ENCODE measurements at regions not wholly inside any gene's neighbourhood (a gene's known extent, or its start where the extent isn't known, plus 50 kb on each side); places are given as distances from the start of the nearest gene placed in this dataset.
"Not testable (repeated sequence)": the region's sequence is repeated elsewhere in the genome, so short reads cannot be mapped to it uniquely, and the experiment has no call there.

DNA sequence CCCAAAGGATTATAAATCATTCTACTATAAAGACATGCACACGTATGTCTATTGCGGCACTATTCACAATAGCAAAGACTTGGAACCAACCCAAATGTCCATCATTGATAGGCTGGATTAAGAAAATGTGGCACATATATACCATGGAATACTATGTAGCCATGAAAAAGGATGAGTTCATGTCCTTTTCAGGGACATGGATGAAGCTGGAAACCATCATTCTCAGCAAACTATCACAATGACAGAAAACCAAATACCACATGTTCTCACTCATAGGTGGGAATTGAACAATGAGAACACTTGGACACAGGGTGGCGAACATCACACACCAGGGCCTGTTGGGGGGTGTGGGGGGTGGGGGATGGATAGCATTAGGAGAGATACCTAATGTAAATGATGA, 273.8 kb downstream of the DEPDC1B start:
- H3K4me1 ChIP-seq (ENCODE audit: control insufficient read depth in 2 of 2, insufficient read depth in 2 of 2, low read length in 2 of 2); H3K9me3 ChIP-seq (ENCODE audit: control insufficient read depth in 2 of 2, low read length in 2 of 2); H3K36me3 ChIP-seq (ENCODE audit: control insufficient read depth in 2 of 2, insufficient read depth in 2 of 2, low read length in 2 of 2); H3K9ac ChIP-seq (ENCODE audit: low read depth in 1 of 2, low read length in 2 of 2); H3K27ac ChIP-seq (ENCODE audit: low read depth in 2 of 2, low read length in 2 of 2); H3K4me3 ChIP-seq (ENCODE audit: low read length in 2 of 2); H3K27me3 ChIP-seq (ENCODE audit: control insufficient read depth in 2 of 2, insufficient read depth in 2 of 2, low read length in 2 of 2): not testable (repeated sequence)

DNA sequence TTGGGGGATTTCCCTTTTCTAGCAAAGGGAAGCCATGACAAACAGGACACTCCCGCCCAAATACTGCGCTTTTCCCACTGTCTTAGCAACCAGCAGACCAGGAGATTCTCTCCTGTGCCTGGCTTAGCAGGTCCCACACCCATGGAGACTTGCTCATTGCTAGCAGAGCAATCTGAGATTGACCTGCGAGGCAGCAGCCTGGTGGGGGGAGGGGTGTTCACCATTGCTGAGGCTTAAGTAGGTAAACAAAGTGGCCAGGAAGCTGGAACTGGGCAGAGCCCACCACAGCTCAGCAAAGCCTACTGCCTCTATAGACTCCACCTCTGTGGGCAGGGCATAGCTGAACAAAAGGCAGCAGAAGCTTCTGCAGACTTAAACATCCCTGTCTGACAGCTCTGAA, 279.2 kb downstream of the DEPDC1B start:
- H3K9me3 ChIP-seq (ENCODE audit: control insufficient read depth in 2 of 2, low read length in 2 of 2); H3K4me1 ChIP-seq (ENCODE audit: control insufficient read depth in 2 of 2, insufficient read depth in 2 of 2, low read length in 2 of 2); H3K4me3 ChIP-seq (ENCODE audit: low read length in 2 of 2); H3K27ac ChIP-seq (ENCODE audit: low read depth in 2 of 2, low read length in 2 of 2); H3K9ac ChIP-seq (ENCODE audit: low read depth in 1 of 2, low read length in 2 of 2); H3K36me3 ChIP-seq (ENCODE audit: control insufficient read depth in 2 of 2, insufficient read depth in 2 of 2, low read length in 2 of 2); H3K27me3 ChIP-seq (ENCODE audit: control insufficient read depth in 2 of 2, insufficient read depth in 2 of 2, low read length in 2 of 2): not testable (repeated sequence)

GRCh38 chr5:60417500-60418181, 282.3 kb downstream of the DEPDC1B start:
- no peaks in the 10 kb centered on the region for H3K36me3 ChIP-seq (ENCODE audit: control insufficient read depth in 2 of 2, insufficient read depth in 2 of 2, low read length in 2 of 2)
- no peak overlapping the region for H3K4me3 ChIP-seq (ENCODE audit: low read length in 2 of 2)
- no peak overlapping the region for H3K27ac ChIP-seq (ENCODE audit: low read depth in 2 of 2, low read length in 2 of 2)
- H3K27me3 ChIP-seq (ENCODE audit: control insufficient read depth in 2 of 2, insufficient read depth in 2 of 2, low read length in 2 of 2) = no peaks in the 10 kb centered on the region
- H3K9me3 ChIP-seq (ENCODE audit: control insufficient read depth in 2 of 2, low read length in 2 of 2) = no peaks in the 10 kb centered on the region
- H3K4me1 ChIP-seq (ENCODE audit: control insufficient read depth in 2 of 2, insufficient read depth in 2 of 2, low read length in 2 of 2) = no peaks in the 10 kb centered on the region
- no peak overlapping the region for H3K9ac ChIP-seq (ENCODE audit: low read depth in 1 of 2, low read length in 2 of 2)

GRCh38 chr5:60415443-60415842, 284.5 kb downstream of the DEPDC1B start:
- Histone ChIP-seq H3K9ac (ENCODE audit: low read depth in 1 of 2, low read length in 2 of 2) (no peak overlapping the region), H3K27ac (ENCODE audit: low read depth in 2 of 2, low read length in 2 of 2) (no peak overlapping the region), H3K4me3 (ENCODE audit: low read length in 2 of 2) (no peak overlapping the region), H3K36me3 (ENCODE audit: control insufficient read depth in 2 of 2, insufficient read depth in 2 of 2, low read length in 2 of 2) (no peaks in the 10 kb centered on the region), H3K9me3 (ENCODE audit: control insufficient read depth in 2 of 2, low read length in 2 of 2) (no peaks in the 10 kb centered on the region), H3K27me3 (ENCODE audit: control insufficient read depth in 2 of 2, insufficient read depth in 2 of 2, low read length in 2 of 2) (no peaks in the 10 kb centered on the region), H3K4me1 (ENCODE audit: control insufficient read depth in 2 of 2, insufficient read depth in 2 of 2, low read length in 2 of 2) (no peaks in the 10 kb centered on the region)

DNA sequence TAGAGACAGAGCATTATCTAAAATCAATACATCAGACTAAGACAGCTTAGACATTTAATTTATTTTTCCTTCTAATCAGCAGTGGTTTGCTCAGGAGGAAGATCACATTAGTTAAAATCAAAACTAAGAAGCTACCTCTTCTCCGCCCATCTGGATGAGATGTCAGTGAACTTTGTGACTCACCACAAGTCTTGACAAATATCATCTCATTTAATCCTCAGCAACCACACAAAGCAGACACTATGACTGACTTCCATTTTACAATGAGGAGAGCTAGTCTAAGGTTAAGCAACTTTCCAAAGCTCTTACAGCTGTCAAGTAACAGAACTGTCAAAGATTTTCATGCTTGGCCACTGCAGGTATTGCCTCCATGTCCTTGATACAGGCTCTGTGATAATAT, 289.5 kb downstream of the DEPDC1B start:
- H3K4me1 ChIP-seq (ENCODE audit: control insufficient read depth in 2 of 2, insufficient read depth in 2 of 2, low read length in 2 of 2) = no peaks in the 10 kb centered on the region
- H3K9me3 ChIP-seq (ENCODE audit: control insufficient read depth in 2 of 2, low read length in 2 of 2) = no peaks in the 10 kb centered on the region
- no peak overlapping the region for H3K4me3 ChIP-seq (ENCODE audit: low read length in 2 of 2)
- H3K9ac ChIP-seq (ENCODE audit: low read depth in 1 of 2, low read length in 2 of 2) = no peak overlapping the region
- no peaks in the 10 kb centered on the region for H3K27me3 ChIP-seq (ENCODE audit: control insufficient read depth in 2 of 2, insufficient read depth in 2 of 2, low read length in 2 of 2)
- no peak overlapping the region for H3K27ac ChIP-seq (ENCODE audit: low read depth in 2 of 2, low read length in 2 of 2)
- H3K36me3 ChIP-seq (ENCODE audit: control insufficient read depth in 2 of 2, insufficient read depth in 2 of 2, low read length in 2 of 2) = no peaks in the 10 kb centered on the region

- Histone ChIP-seq H3K9ac (ENCODE audit: low read depth in 1 of 2, low read length in 2 of 2) (no peak overlapping the region), H3K27ac (ENCODE audit: low read depth in 2 of 2, low read length in 2 of 2) (no peak overlapping the region), H3K4me1 (ENCODE audit: control insufficient read depth in 2 of 2, insufficient read depth in 2 of 2, low read length in 2 of 2) (no peaks in the 10 kb centered on the region), H3K36me3 (ENCODE audit: control insufficient read depth in 2 of 2, insufficient read depth in 2 of 2, low read length in 2 of 2) (no peaks in the 10 kb centered on the region), H3K9me3 (ENCODE audit: control insufficient read depth in 2 of 2, low read length in 2 of 2) (no peaks in the 10 kb centered on the region), H3K27me3 (ENCODE audit: control insufficient read depth in 2 of 2, insufficient read depth in 2 of 2, low read length in 2 of 2) (no peaks in the 10 kb centered on the region), H3K4me3 (ENCODE audit: low read length in 2 of 2) (no peak overlapping the region)
Measured at GRCh38 chr5:60404171-60404570, 295.8 kb downstream of the DEPDC1B start.

- Histone ChIP-seq H3K9ac (ENCODE audit: low read depth in 1 of 2, low read length in 2 of 2) (no peak overlapping the region), H3K27ac (ENCODE audit: low read depth in 2 of 2, low read length in 2 of 2) (no peak overlapping the region), H3K27me3 (ENCODE audit: control insufficient read depth in 2 of 2, insufficient read depth in 2 of 2, low read length in 2 of 2) (no peaks in the 10 kb centered on the region), H3K4me3 (ENCODE audit: low read length in 2 of 2) (no peak overlapping the region), H3K9me3 (ENCODE audit: control insufficient read depth in 2 of 2, low read length in 2 of 2) (no peaks in the 10 kb centered on the region), H3K4me1 (ENCODE audit: control insufficient read depth in 2 of 2, insufficient read depth in 2 of 2, low read length in 2 of 2) (no peaks in the 10 kb centered on the region), H3K36me3 (ENCODE audit: control insufficient read depth in 2 of 2, insufficient read depth in 2 of 2, low read length in 2 of 2) (no peaks in the 10 kb centered on the region)
Measured at GRCh38 chr5:60403343-60404006, 296.5 kb downstream of the DEPDC1B start.

GRCh38 chr5:60402161-60402785, 297.7 kb downstream of the DEPDC1B start:
- H3K4me3 ChIP-seq (ENCODE audit: low read length in 2 of 2) = no peak overlapping the region
- no peaks in the 10 kb centered on the region for H3K4me1 ChIP-seq (ENCODE audit: control insufficient read depth in 2 of 2, insufficient read depth in 2 of 2, low read length in 2 of 2)
- H3K36me3 ChIP-seq (ENCODE audit: control insufficient read depth in 2 of 2, insufficient read depth in 2 of 2, low read length in 2 of 2) = no peaks in the 10 kb centered on the region
- H3K27ac ChIP-seq (ENCODE audit: low read depth in 2 of 2, low read length in 2 of 2) = no peak overlapping the region
- H3K27me3 ChIP-seq (ENCODE audit: control insufficient read depth in 2 of 2, insufficient read depth in 2 of 2, low read length in 2 of 2) = no peaks in the 10 kb centered on the region
- no peak overlapping the region for H3K9ac ChIP-seq (ENCODE audit: low read depth in 1 of 2, low read length in 2 of 2)
- no peaks in the 10 kb centered on the region for H3K9me3 ChIP-seq (ENCODE audit: control insufficient read depth in 2 of 2, low read length in 2 of 2)

- Histone ChIP-seq H3K4me3 (ENCODE audit: low read length in 2 of 2) (no peak overlapping the region), H3K9me3 (ENCODE audit: control insufficient read depth in 2 of 2, low read length in 2 of 2) (no peaks in the 10 kb centered on the region), H3K27me3 (ENCODE audit: control insufficient read depth in 2 of 2, insufficient read depth in 2 of 2, low read length in 2 of 2) (no peaks in the 10 kb centered on the region), H3K9ac (ENCODE audit: low read depth in 1 of 2, low read length in 2 of 2) (no peak overlapping the region), H3K27ac (ENCODE audit: low read depth in 2 of 2, low read length in 2 of 2) (no peak overlapping the region), H3K4me1 (ENCODE audit: control insufficient read depth in 2 of 2, insufficient read depth in 2 of 2, low read length in 2 of 2) (no peaks in the 10 kb centered on the region), H3K36me3 (ENCODE audit: control insufficient read depth in 2 of 2, insufficient read depth in 2 of 2, low read length in 2 of 2) (no peaks in the 10 kb centered on the region)
Measured at GRCh38 chr5:60401526-60401925, 298.4 kb downstream of the DEPDC1B start.

- Histone ChIP-seq H3K27me3 (ENCODE audit: control insufficient read depth in 2 of 2, insufficient read depth in 2 of 2, low read length in 2 of 2) (no peaks in the 10 kb centered on the region), H3K4me1 (ENCODE audit: control insufficient read depth in 2 of 2, insufficient read depth in 2 of 2, low read length in 2 of 2) (no peaks in the 10 kb centered on the region), H3K9ac (ENCODE audit: low read depth in 1 of 2, low read length in 2 of 2) (no peak overlapping the region), H3K36me3 (ENCODE audit: control insufficient read depth in 2 of 2, insufficient read depth in 2 of 2, low read length in 2 of 2) (no peaks in the 10 kb centered on the region), H3K27ac (ENCODE audit: low read depth in 2 of 2, low read length in 2 of 2) (no peak overlapping the region), H3K9me3 (ENCODE audit: control insufficient read depth in 2 of 2, low read length in 2 of 2) (no peaks in the 10 kb centered on the region), H3K4me3 (ENCODE audit: low read length in 2 of 2) (no peak overlapping the region)
Measured at GRCh38 chr5:60399507-60399906, 300.5 kb downstream of the DEPDC1B start.
